K562 (cell line): ENCODE measurements at regions not wholly inside any gene's neighbourhood (a gene's known extent, or its start where the extent isn't known, plus 50 kb on each side); places are given as distances from the start of the nearest gene placed in this dataset.

Experiments used
- BRD9 ChIP-seq: fragments of 450-650 bp; IDR thresholded peaks from 2 replicates; pipeline ENCODE4 v1.6.1; 2018; ENCODE audit warnings: low read depth; ENCODE audit not compliant: partially characterized antibody
- CHD2 ChIP-seq: IDR thresholded peaks from 2 replicates; pipeline ENCODE4 v1.6.1; 2011; ENCODE audit warnings: low read depth, low read length
- CTCFL ChIP-seq: IDR thresholded peaks from 2 replicates; pipeline ENCODE4 v1.6.1; 2011; ENCODE audit warnings: borderline replicate concordance, low read depth, mild to moderate bottlenecking, moderate library complexity, low read length; ENCODE audit not compliant: insufficient read depth, poor library complexity, severe bottlenecking
- DMBX1 ChIP-seq: fragments of 250-450 bp; sonication (Bioruptor Pico); IDR thresholded peaks from 2 replicates; pipeline ENCODE4 v1.8.0; 2022; ENCODE audit warnings: inconsistent platforms, mild to moderate bottlenecking, moderate library complexity, borderline replicate concordance
- ELF4 ChIP-seq: fragments of 450-650 bp; formaldehyde crosslinking; IDR thresholded peaks from 2 replicates; pipeline ENCODE4 v1.4.0; 2022; ENCODE audit warnings: missing genetic modification characterization
- ERF ChIP-seq: fragments of 450-650 bp; formaldehyde crosslinking; IDR thresholded peaks from 2 replicates; pipeline ENCODE4 v1.4.0; 2020; ENCODE audit warnings: mild to moderate bottlenecking, mixed read lengths
- FOXK2 ChIP-seq, 2 experiments: fragments of 450-650 bp; IDR thresholded peaks in 1 of 2; conservative IDR thresholded peaks in 1 of 2; 2 replicates each; pipeline ENCODE4 v1.6.1; 2016; ENCODE audit warnings: low read depth in 2 of 2, mild to moderate bottlenecking in 1 of 2
- FUS ChIP-seq: fragments of 200-400 bp; formaldehyde crosslinking; optimal IDR thresholded peaks from 2 replicates; pipeline ENCODE3; 2017; ENCODE audit warnings: low read depth, low read length
- GABPB2 ChIP-seq: fragments of 250-450 bp; sonication (Bioruptor Pico); conservative IDR thresholded peaks from 2 replicates; pipeline ENCODE4 v1.5.1; 2021; ENCODE audit warnings: mild to moderate bottlenecking
- GTF2E2 ChIP-seq: fragments of 200-800 bp; sonication (Bioruptor generic); IDR thresholded peaks from 2 replicates; pipeline ENCODE4 v1.6.1; 2016; ENCODE audit warnings: missing genetic modification characterization, missing compliant biosample characterization
- HNRNPK ChIP-seq: fragments of 200-400 bp; formaldehyde crosslinking; IDR thresholded peaks from one replicate; pipeline ENCODE4 v1.6.1; 2018; ENCODE audit warnings: mild to moderate bottlenecking, low read depth, low read length; ENCODE audit not compliant: poor library complexity, severe bottlenecking
- KLF16 ChIP-seq: IDR thresholded peaks from 2 replicates; pipeline ENCODE4 v1.6.1; 2016; ENCODE audit warnings: antibody characterized with exemption
- NCOA4 ChIP-seq: fragments of 450-650 bp; IDR thresholded peaks from 2 replicates; pipeline ENCODE4 v1.6.1; 2018; ENCODE audit warnings: mild to moderate bottlenecking; ENCODE audit not compliant: partially characterized antibody
- NELFE ChIP-seq: IDR thresholded peaks from 2 replicates; pipeline ENCODE4 v1.6.1; 2011; ENCODE audit warnings: mild to moderate bottlenecking; ENCODE audit not compliant: insufficient read depth, insufficient read length
- RB1 ChIP-seq: fragments of 450-650 bp; IDR thresholded peaks from 2 replicates; pipeline ENCODE4 v1.6.1; 2017; ENCODE audit warnings: low read depth, mild to moderate bottlenecking
- RBM22 ChIP-seq: fragments of 200-400 bp; formaldehyde crosslinking; IDR thresholded peaks from 2 replicates; pipeline ENCODE4 v1.6.1; 2018; ENCODE audit warnings: low read length, low read depth; ENCODE audit not compliant: poor library complexity, severe bottlenecking
- RFX7 ChIP-seq: fragments of 250-450 bp; sonication (Bioruptor Pico); IDR thresholded peaks from 2 replicates; pipeline ENCODE4 v1.5.1; 2021; ENCODE audit warnings: mild to moderate bottlenecking
- SMARCC2 ChIP-seq: fragments of 450-650 bp; IDR thresholded peaks from 2 replicates; pipeline ENCODE4 v1.6.1; 2017; ENCODE audit warnings: antibody characterized with exemption, moderate library complexity, mild to moderate bottlenecking, low read depth
- STAT5B ChIP-seq: fragments of 250-450 bp; sonication (Bioruptor Pico); IDR thresholded peaks from 2 replicates; pipeline ENCODE4 v1.8.0; 2021; ENCODE audit warnings: mild to moderate bottlenecking, inconsistent platforms
- TCF7 ChIP-seq: sonication (generic); IDR thresholded peaks from 2 replicates; pipeline ENCODE4 v1.6.1; 2016; ENCODE audit warnings: antibody characterized with exemption, borderline replicate concordance
- TRIM25 ChIP-seq: fragments of 450-650 bp; IDR thresholded peaks from 2 replicates; pipeline ENCODE4 v1.7.0; 2016; ENCODE audit warnings: borderline replicate concordance
- XRCC5 ChIP-seq: fragments of 200-400 bp; formaldehyde crosslinking; IDR thresholded peaks from 2 replicates; pipeline ENCODE4 v1.6.1; 2017; ENCODE audit warnings: low read depth, mild to moderate bottlenecking, low read length
- ZBTB33 ChIP-seq: sonication (generic); formaldehyde crosslinking; IDR thresholded peaks from 2 replicates; pipeline ENCODE4 v1.8.1; 2023; ENCODE audit warnings: mild to moderate bottlenecking, missing genetic modification reagents
- ZC3H11A ChIP-seq: IDR thresholded peaks from 2 replicates; pipeline ENCODE4 v1.6.1; 2012; ENCODE audit warnings: low read depth, low read length, improper control_type of control experiment
- ZNF143 ChIP-seq: sonication (generic); formaldehyde crosslinking; IDR thresholded peaks from 2 replicates; pipeline ENCODE4 v1.9.0; 2022; ENCODE audit warnings: mild to moderate bottlenecking, missing genetic modification reagents
- ZZZ3 ChIP-seq: fragments of 450-650 bp; IDR thresholded peaks from 2 replicates; pipeline ENCODE4 v1.6.1; 2016; ENCODE audit warnings: antibody characterized with exemption, mild to moderate bottlenecking, moderate library complexity

GRCh38 chr6:27617046-27617687, 144.3 kb upstream of the ZNF184 start (continued):
- TF ChIP-seq FOXK2 (conservative IDR thresholded peaks at IDR 0.05 in 1 of 2, IDR thresholded peaks at IDR 0.05 in 1 of 2; ENCODE audit: low read depth in 2 of 2) (peak in 1 of 2 experiments; percentile 66; a peak in 2 of 4 replicates), SMARCC2 (0 out of 2 replicates have a peak, but pooled peaks have one; percentile 33), STAT5B (CRISPR knock-in tag) (no peak), GTF2E2 (tag) (no peak), CTCFL (no peak), ZZZ3 (no peak), ELF4 (CRISPR knock-in tag) (no peak), CHD2 (no peak), XRCC5 (no peak), BRD9 (no peak), HNRNPK (no peak), RFX7 (no peak), ERF (CRISPR knock-in tag) (no peak), ZNF143 (CRISPR knock-in tag) (no peak), DMBX1 (CRISPR knock-in tag) (no peak), ZC3H11A (no peak), FUS (no peak), NELFE (no peak), GABPB2 (CRISPR knock-in tag) (no peak), KLF16 (no peak), RBM22 (no peak), TRIM25 (no peak), TCF7 (no peak), RB1 (no peak), NCOA4 (no peak), ZBTB33 (CRISPR knock-in tag) (0 out of 2 replicates have a peak, but pooled peaks have one; percentile 30)
